Fibroblast of mammary gland (primary cell): ENCODE measurements at regions not wholly inside any gene's neighbourhood (a gene's known extent, or its start where the extent isn't known, plus 50 kb on each side); places are given as distances from the start of the nearest gene placed in this dataset.

Experiments used
- DNase-seq: peaks from one replicate; pipeline ENCODE4 v3.0.0-alpha.2; 2010; ENCODE audit warnings: low read depth
- H3K4me3 ChIP-seq: 2 replicates; pipeline ENCODE4 v1.5.1; 2011; ENCODE audit warnings: low read depth, mild to moderate bottlenecking, low read length, moderate library complexity; ENCODE audit not compliant: control insufficient read depth
- CTCF ChIP-seq: conservative IDR thresholded peaks from 2 replicates; pipeline ENCODE4 v1.5.1; 2011; ENCODE audit warnings: low read depth, low read length, inconsistent platforms; ENCODE audit not compliant: control insufficient read depth, insufficient read depth

GRCh38 chr9:81522716-81523551 lies 166.4 kb downstream of the TLE1 start:
- peak; percentile 76 for DNase-seq
- no peak overlapping the region for H3K4me3 ChIP-seq
- peak; percentile 75 for TF ChIP-seq CTCF

- no peak for TF ChIP-seq CTCF
- DNase-seq: no peak
- H3K4me3 ChIP-seq: no peak overlapping the region
Observed at GRCh38 chr9:81521892-81522291, 167.5 kb downstream of the TLE1 start.

GRCh38 chr9:81519816-81520495 lies 169.4 kb downstream of the TLE1 start:
- no peak overlapping the region for H3K4me3 ChIP-seq
- DNase-seq: no peak
- no peak for TF ChIP-seq CTCF

- no peak for DNase-seq
- H3K4me3 ChIP-seq: no peak overlapping the region
- TF ChIP-seq CTCF: no peak
Observed at GRCh38 chr9:81517954-81518353, 171.4 kb downstream of the TLE1 start.

- DNase-seq: no peak
- no peak for TF ChIP-seq CTCF
- H3K4me3 ChIP-seq: no peak overlapping the region
Observed at GRCh38 chr9:81513059-81513458, 176.3 kb downstream of the TLE1 start.

GRCh38 chr9:81512641-81513040 lies 176.7 kb downstream of the TLE1 start:
- no peak overlapping the region for H3K4me3 ChIP-seq
- no peak for DNase-seq
- no peak for TF ChIP-seq CTCF
